Fibroblast of the aortic adventitia (primary cell): ENCODE measurements at regions not wholly inside any gene's neighbourhood (a gene's known extent, or its start where the extent isn't known, plus 50 kb on each side); places are given as distances from the start of the nearest gene placed in this dataset.

Experiments
- DNase-seq: peaks from one replicate; pipeline ENCODE4 v3.0.0-alpha.2; 2010; ENCODE audit warnings: low read depth
- H3K4me3 ChIP-seq: 2 replicates; pipeline ENCODE4 v1.5.1; 2011; ENCODE audit warnings: low read depth, mild to moderate bottlenecking, control low read depth, low read length, moderate library complexity
- CTCF ChIP-seq: IDR thresholded peaks from 2 replicates; pipeline ENCODE4 v1.5.1; 2011; ENCODE audit warnings: mild to moderate bottlenecking, low read length, control low read depth, inconsistent platforms; ENCODE audit not compliant: insufficient read depth

GRCh38 chr2:152864601-152865149, 146.3 kb downstream of the ARL6IP6 start:
- DNase-seq = no peak
- no peak for TF ChIP-seq CTCF

DNA sequence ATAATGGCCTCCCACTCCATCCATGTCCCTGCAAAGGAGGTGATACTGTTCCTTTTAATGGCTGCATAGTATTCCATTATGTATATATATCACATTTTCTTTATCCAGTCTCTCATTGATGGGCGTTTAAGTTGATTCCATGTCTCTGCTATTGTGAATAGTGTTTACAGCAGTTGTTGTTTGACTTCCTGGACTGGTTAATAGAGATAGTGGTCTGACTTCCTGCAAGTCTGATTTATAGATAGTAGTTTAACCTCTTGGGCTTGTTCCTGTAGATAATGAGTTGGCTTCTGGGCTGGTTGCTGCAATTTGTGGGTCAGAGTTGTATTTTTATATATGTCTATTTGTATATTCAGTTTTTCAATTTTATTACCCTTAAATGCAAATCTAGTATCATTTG, 145.4 kb downstream of the ARL6IP6 start:
- TF ChIP-seq CTCF = no peak
- DNase-seq = no peak
- no peak overlapping the region for H3K4me3 ChIP-seq

More at GRCh38 chr2:152864601-152865149, 146.3 kb downstream of the ARL6IP6 start:
- no peak overlapping the region for H3K4me3 ChIP-seq

- peak; percentile 31 for DNase-seq
- no peak overlapping the region for H3K4me3 ChIP-seq
- TF ChIP-seq CTCF = peak; percentile 73
Observed at GRCh38 chr2:152861349-152861942, 143.0 kb downstream of the ARL6IP6 start.

DNA sequence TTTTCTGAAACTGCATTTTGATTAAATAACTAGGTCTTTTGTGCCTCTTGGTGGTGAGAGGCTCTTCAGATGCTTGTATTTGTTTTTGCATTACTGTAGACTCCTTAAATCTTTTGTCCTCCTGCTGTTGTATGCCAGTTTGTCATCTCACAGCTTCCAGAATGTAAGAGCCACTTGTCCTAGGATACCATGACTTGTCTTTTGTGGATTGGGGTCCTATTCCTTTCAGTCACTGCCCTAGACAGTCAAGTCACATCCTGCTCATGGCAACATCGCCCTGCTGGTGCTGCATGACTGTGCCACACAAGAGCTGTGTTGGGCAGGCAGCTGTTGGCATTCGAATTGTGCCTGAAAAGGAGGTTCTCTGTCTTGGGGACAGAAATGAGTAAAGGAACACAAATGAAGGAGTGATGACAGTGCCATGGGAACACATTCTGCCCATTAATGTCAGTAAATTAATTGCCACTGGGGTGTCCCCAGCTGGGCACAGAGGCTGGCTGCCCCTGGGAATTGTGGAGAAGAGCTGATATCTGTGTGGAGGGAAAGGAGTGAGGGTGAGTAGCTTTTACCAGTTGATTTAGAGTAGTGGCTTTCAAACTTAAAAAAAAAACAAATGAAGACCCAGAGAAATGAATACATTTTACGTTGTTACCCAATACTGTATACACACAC, 140.3 kb downstream of the ARL6IP6 start:
- DNase-seq = no peak
- no peak overlapping the region for H3K4me3 ChIP-seq
- no peak for TF ChIP-seq CTCF

- no peak for TF ChIP-seq CTCF
- H3K4me3 ChIP-seq = no peak overlapping the region
- DNase-seq = peak; percentile 52
Observed at GRCh38 chr2:152846697-152847470, 128.5 kb downstream of the ARL6IP6 start.

- no peak for TF ChIP-seq CTCF
- H3K4me3 ChIP-seq = no peak overlapping the region
- DNase-seq = no peak
Observed at GRCh38 chr2:152835674-152836073, 117.3 kb downstream of the ARL6IP6 start.
